ENCODE measurements at regions not wholly inside any gene's neighbourhood (a gene's known extent, or its start where the extent isn't known, plus 50 kb on each side); places are given as distances from the start of the nearest gene placed in this dataset.

DNA sequence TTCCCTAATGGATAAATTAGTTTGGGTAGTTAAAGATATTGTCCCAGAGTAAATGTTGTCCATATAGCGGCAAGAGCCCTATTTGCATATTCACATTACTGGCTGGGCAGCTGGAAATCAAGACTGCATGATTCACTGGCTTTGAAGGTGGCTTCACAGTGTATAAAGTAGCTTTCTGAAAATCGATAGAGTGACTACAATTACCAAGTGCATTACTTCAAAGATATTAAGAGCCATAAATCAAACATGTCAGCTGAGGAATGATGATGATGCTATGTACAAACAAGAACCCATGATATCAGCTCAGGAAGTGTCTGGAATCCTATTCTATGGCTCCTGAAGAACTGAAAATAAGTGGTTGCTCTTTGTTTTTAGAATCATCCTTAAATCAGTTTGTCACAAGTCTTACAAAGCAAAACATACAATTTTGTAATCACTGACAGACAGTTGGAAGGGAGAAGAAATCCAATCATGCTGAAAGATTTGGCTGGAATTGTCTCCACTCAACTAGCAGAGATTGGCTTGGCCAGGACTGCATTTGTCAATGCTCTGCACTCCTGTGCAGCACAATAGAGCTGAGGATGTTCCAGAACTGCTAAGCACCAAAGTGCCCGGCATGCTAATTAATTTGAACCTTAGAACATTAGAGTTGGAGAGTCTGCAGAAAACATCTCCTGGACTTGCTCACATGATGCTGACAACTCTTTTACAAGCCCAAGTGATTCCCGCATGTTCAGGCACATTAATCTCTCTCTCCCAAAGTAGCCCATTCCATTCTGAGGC is 77.9 kb upstream of the B3GAT2 start:
- TF ChIP-seq, protein P1, sequence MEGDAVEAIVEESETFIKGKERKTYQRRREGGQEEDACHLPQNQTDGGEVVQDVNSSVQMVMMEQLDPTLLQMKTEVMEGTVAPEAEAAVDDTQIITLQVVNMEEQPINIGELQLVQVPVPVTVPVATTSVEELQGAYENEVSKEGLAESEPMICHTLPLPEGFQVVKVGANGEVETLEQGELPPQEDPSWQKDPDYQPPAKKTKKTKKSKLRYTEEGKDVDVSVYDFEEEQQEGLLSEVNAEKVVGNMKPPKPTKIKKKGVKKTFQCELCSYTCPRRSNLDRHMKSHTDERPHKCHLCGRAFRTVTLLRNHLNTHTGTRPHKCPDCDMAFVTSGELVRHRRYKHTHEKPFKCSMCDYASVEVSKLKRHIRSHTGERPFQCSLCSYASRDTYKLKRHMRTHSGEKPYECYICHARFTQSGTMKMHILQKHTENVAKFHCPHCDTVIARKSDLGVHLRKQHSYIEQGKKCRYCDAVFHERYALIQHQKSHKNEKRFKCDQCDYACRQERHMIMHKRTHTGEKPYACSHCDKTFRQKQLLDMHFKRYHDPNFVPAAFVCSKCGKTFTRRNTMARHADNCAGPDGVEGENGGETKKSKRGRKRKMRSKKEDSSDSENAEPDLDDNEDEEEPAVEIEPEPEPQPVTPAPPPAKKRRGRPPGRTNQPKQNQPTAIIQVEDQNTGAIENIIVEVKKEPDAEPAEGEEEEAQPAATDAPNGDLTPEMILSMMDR (IDR thresholded peaks at IDR 0.05; ENCODE audit: borderline replicate concordance, extremely low read depth, low read length, poor library complexity, severe bottlenecking), result no peak
- no peak for TF ChIP-seq EZH2 (IDR thresholded peaks at IDR 0.05; ENCODE audit: borderline replicate concordance, low read depth, low read length, severe bottlenecking)
- no peak for ATAC-seq (ENCODE audit: insufficient read depth, low read depth)

DNA sequence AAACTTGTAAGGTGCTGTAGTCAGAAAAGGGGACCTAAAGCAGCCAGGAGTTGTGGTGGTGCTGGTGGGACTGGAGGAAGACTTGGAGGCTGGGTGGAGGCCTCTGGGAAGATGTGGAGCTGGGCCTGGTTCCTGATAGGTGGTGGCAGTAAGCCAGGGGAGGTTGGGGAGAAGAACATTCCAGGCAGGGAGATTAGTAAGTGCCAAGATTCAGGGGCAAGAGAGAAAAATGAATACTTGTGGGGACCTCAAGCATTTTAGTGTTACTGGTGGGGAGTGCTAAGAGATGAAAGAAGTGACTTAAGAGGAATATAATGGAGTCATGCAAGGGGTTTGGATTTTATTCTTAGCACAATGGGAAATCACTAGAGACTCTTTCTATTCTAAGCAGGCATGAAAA is 79.0 kb upstream of the B3GAT2 start:
- H3K4me1 ChIP-seq (ENCODE audit: insufficient read depth, low read length), result no peaks in the 10 kb centered on the region
- no peaks in the 10 kb centered on the region for H3K36me3 ChIP-seq (ENCODE audit: insufficient read depth, low read length)
- H4K20me1 ChIP-seq (ENCODE audit: insufficient read depth, low read length), result no peaks in the 10 kb centered on the region
- H3K79me2 ChIP-seq (ENCODE audit: insufficient read depth, low read length), result no peaks in the 10 kb centered on the region
- DNase-seq (no peak), ATAC-seq (ENCODE audit: insufficient read depth, low read depth) (no peak)
- H3K4me3 ChIP-seq (ENCODE audit: low read depth in 1 of 2, low read length in 2 of 2), result no peak overlapping the region
- H3K9ac ChIP-seq (ENCODE audit: low read depth, low read length), result no peak overlapping the region
- H3K4me2 ChIP-seq (ENCODE audit: insufficient read depth, low read length), result no peak overlapping the region
- no peaks in the 10 kb centered on the region for H3K9me3 ChIP-seq (ENCODE audit: insufficient read depth, low read length, severe bottlenecking)
- no peak for TF ChIP-seq EZH2 (IDR thresholded peaks at IDR 0.05; ENCODE audit: borderline replicate concordance, low read depth, low read length, severe bottlenecking)
- TF ChIP-seq, protein P1 (IDR thresholded peaks at IDR 0.05; ENCODE audit: borderline replicate concordance, extremely low read depth, low read length, poor library complexity, severe bottlenecking), result no peak
- no peak overlapping the region for H3K27ac ChIP-seq (ENCODE audit: low read length)
- H2AFZ ChIP-seq (ENCODE audit: low read depth, low read length), result no peak overlapping the region
- H3K27me3 ChIP-seq (ENCODE audit: insufficient read depth, low read length, poor library complexity), result no peaks in the 10 kb centered on the region

More for the DNA sequence above, 77.9 kb upstream of the B3GAT2 start:
- H3K36me3 ChIP-seq (ENCODE audit: insufficient read depth, low read length), result no peaks in the 10 kb centered on the region
- no peak overlapping the region for H3K9ac ChIP-seq (ENCODE audit: low read depth, low read length)
- no peak overlapping the region for H3K4me3 ChIP-seq (ENCODE audit: low read depth in 1 of 2, low read length in 2 of 2)
- H3K9me3 ChIP-seq (ENCODE audit: insufficient read depth, low read length, severe bottlenecking), result no peaks in the 10 kb centered on the region
- no peaks in the 10 kb centered on the region for H3K79me2 ChIP-seq (ENCODE audit: insufficient read depth, low read length)
- no peak for DNase-seq
- H4K20me1 ChIP-seq (ENCODE audit: insufficient read depth, low read length), result no peaks in the 10 kb centered on the region
- no peak overlapping the region for H2AFZ ChIP-seq (ENCODE audit: low read depth, low read length)
- H3K27ac ChIP-seq (ENCODE audit: low read length), result no peak overlapping the region
- no peaks in the 10 kb centered on the region for H3K4me1 ChIP-seq (ENCODE audit: insufficient read depth, low read length)
- H3K27me3 ChIP-seq (ENCODE audit: insufficient read depth, low read length, poor library complexity), result no peaks in the 10 kb centered on the region
- H3K4me2 ChIP-seq (ENCODE audit: insufficient read depth, low read length), result no peak overlapping the region

DNA sequence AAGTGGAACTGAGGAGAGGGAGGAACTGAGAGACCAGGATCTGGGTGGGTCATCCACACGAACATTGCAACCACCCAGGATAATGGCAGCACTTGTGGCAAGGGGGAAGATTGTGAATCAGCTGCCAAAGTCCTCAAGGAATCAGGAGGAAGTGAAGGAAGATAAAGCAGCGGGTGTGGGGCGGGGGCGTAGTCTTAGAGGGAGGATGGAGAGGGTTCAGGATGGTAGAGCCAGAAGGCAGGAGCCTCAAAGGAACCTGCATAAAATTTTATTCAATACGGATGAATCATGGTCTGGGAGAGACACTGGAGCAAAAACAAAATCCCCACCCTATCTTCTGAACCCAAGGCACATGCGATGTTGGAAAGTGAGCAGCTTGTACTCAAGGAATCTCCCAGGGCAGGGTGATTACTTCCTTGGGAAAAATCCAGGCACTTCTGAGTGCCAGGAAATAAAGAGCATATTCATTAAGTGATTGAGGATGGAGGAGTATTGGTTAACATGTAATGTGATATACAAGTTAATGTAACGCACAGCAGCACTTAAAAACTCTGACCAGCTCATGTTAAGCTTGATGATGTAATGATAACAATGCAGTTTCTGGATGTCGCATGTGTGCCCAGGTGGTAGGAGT is 82.0 kb upstream of the B3GAT2 start:
- TF ChIP-seq EZH2 (IDR thresholded peaks at IDR 0.05; ENCODE audit: borderline replicate concordance, low read depth, low read length, severe bottlenecking), result no peak
- TF ChIP-seq, protein P1 (IDR thresholded peaks at IDR 0.05; ENCODE audit: borderline replicate concordance, extremely low read depth, low read length, poor library complexity, severe bottlenecking), result no peak
- H3K27ac ChIP-seq (ENCODE audit: low read length), result no peak overlapping the region
- no peaks in the 10 kb centered on the region for H3K9me3 ChIP-seq (ENCODE audit: insufficient read depth, low read length, severe bottlenecking)
- H3K4me2 ChIP-seq (ENCODE audit: insufficient read depth, low read length), result no peak overlapping the region
- H3K36me3 ChIP-seq (ENCODE audit: insufficient read depth, low read length), result no peaks in the 10 kb centered on the region
- no peak overlapping the region for H3K9ac ChIP-seq (ENCODE audit: low read depth, low read length)
- H4K20me1 ChIP-seq (ENCODE audit: insufficient read depth, low read length), result no peaks in the 10 kb centered on the region
- no peaks in the 10 kb centered on the region for H3K79me2 ChIP-seq (ENCODE audit: insufficient read depth, low read length)
- no peak for DNase-seq
- ATAC-seq (ENCODE audit: insufficient read depth, low read depth), result no peak
- H3K27me3 ChIP-seq (ENCODE audit: insufficient read depth, low read length, poor library complexity), result no peaks in the 10 kb centered on the region
- no peak overlapping the region for H3K4me3 ChIP-seq (ENCODE audit: low read depth in 1 of 2, low read length in 2 of 2)
- H3K4me1 ChIP-seq (ENCODE audit: insufficient read depth, low read length), result no peaks in the 10 kb centered on the region
- no peak overlapping the region for H2AFZ ChIP-seq (ENCODE audit: low read depth, low read length)

Data from DND-41 (cell line).